Renal cortical epithelial cell (primary cell): ENCODE measurements at regions not wholly inside any gene's neighbourhood (a gene's known extent, or its start where the extent isn't known, plus 50 kb on each side); places are given as distances from the start of the nearest gene placed in this dataset.
A peak's percentile ranks its signal among the peaks of the same experiment; 100 is the strongest.
"Not testable (repeated sequence)": the region's sequence is repeated elsewhere in the genome, so short reads cannot be mapped to it uniquely, and the experiment has no call there.

Experiments used
- DNase-seq: peaks from one replicate; pipeline ENCODE4 v3.0.0-alpha.2; 2011; ENCODE audit warnings: low read depth

- peak; percentile 41 for DNase-seq
Measured at GRCh38 chr1:79976287-79976686, 969.8 kb upstream of the ADGRL4 start.

- no peak for DNase-seq
Measured at GRCh38 chr1:79974659-79975058, 968.1 kb upstream of the ADGRL4 start.

- DNase-seq = no peak
Measured at GRCh38 chr1:79969886-79970285, 963.4 kb upstream of the ADGRL4 start.

- DNase-seq = no peak
Measured at GRCh38 chr1:79966438-79966837, 959.9 kb upstream of the ADGRL4 start.

GRCh38 chr1:79959635-79960034 is 953.1 kb upstream of the ADGRL4 start:
- DNase-seq = no peak

GRCh38 chr1:79955966-79956365 is 949.4 kb upstream of the ADGRL4 start:
- DNase-seq = no peak

- no peak for DNase-seq
Measured at GRCh38 chr1:79950511-79950910, 944.0 kb upstream of the ADGRL4 start.

GRCh38 chr1:79945391-79945790 is 938.9 kb upstream of the ADGRL4 start:
- peak; percentile 19 for DNase-seq

- DNase-seq = no peak
Measured at GRCh38 chr1:79929356-79929755, 922.8 kb upstream of the ADGRL4 start.

GRCh38 chr1:79928901-79929300 is 922.4 kb upstream of the ADGRL4 start:
- DNase-seq = no peak

GRCh38 chr1:79920960-79921669 is 914.6 kb upstream of the ADGRL4 start:
- no peak for DNase-seq

GRCh38 chr1:79914896-79915295 is 908.4 kb upstream of the ADGRL4 start:
- no peak for DNase-seq

- DNase-seq = no peak
Measured at GRCh38 chr1:79912813-79913212, 906.3 kb upstream of the ADGRL4 start.

GRCh38 chr1:79903321-79903720 is 896.8 kb upstream of the ADGRL4 start:
- DNase-seq = no peak

GRCh38 chr1:79902418-79902817 is 895.9 kb upstream of the ADGRL4 start:
- no peak for DNase-seq

- DNase-seq = peak; percentile 9
Measured at GRCh38 chr1:79899914-79900313, 893.4 kb upstream of the ADGRL4 start.

- no peak for DNase-seq
Measured at GRCh38 chr1:79896140-79896539, 889.6 kb upstream of the ADGRL4 start.

GRCh38 chr1:79895573-79895972 is 889.0 kb upstream of the ADGRL4 start:
- no peak for DNase-seq

- DNase-seq = not testable (repeated sequence)
Measured at GRCh38 chr1:79894129-79894528, 887.6 kb upstream of the ADGRL4 start.

- no peak for DNase-seq
Measured at GRCh38 chr1:79887059-79887458, 880.5 kb upstream of the ADGRL4 start.

- DNase-seq = no peak
Measured at GRCh38 chr1:79885101-79885500, 878.6 kb upstream of the ADGRL4 start.

GRCh38 chr1:79877086-79877485 is 870.6 kb upstream of the ADGRL4 start:
- DNase-seq = no peak

GRCh38 chr1:79875187-79875586 is 868.7 kb upstream of the ADGRL4 start:
- no peak for DNase-seq

- no peak for DNase-seq
Measured at GRCh38 chr1:79874289-79874688, 867.8 kb upstream of the ADGRL4 start.
